C4-2B (cell line): ENCODE measurements at regions not wholly inside any gene's neighbourhood (a gene's known extent, or its start where the extent isn't known, plus 50 kb on each side); places are given as distances from the start of the nearest gene placed in this dataset.

Experiments used
- CTCF ChIP-seq: fragments of 450-650 bp; conservative IDR thresholded peaks from 2 replicates; pipeline ENCODE4 v1.5.1; 2017; ENCODE audit warnings: mild to moderate bottlenecking
- ZFX ChIP-seq: fragments of 450-650 bp; IDR thresholded peaks from 2 replicates; pipeline ENCODE4 v1.6.1; 2017

DNA sequence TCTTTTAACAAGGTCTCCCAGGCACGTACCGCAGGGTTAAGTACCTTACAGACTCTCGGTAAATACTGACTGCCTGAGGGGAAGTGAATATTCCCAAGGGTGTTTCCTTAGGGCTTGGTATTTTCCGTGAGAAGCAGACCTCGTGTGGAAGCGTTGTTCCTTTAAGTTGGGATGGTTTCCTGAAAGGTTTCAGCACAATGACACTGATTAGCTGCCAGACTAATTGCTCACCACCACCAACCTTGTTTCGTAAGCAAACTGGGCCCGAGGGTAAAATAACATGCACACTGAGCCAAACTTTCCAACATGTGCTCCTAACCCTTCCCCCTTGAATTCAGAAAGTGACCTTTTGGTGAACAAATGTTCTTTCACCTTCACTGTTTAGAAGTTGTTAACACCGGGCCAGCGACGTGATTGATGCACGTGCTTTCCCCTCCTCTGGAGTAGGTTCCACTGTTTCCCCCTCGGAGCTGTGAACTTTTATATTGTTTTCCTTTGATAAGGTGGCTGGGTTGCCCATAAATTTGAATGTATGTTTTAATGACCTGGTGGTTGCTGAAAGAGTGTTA, 128.1 kb upstream of the RPS23 start:
- TF ChIP-seq CTCF (no peak), ZFX (no peak)
